OCI-LY1 (cell line): ENCODE measurements at regions not wholly inside any gene's neighbourhood (a gene's known extent, or its start where the extent isn't known, plus 50 kb on each side); places are given as distances from the start of the nearest gene placed in this dataset.

Experiments
- H2AFZ ChIP-seq: fragments of 200-600 bp; sonication (generic), shearing (Covaris generic); 2 replicates; pipeline ENCODE4 v1.6.0; 2014; ENCODE audit warnings: antibody characterized with exemption, mild to moderate bottlenecking, low read length
- H3F3A ChIP-seq: fragments of 200-600 bp; sonication (generic), shearing (Covaris generic); 2 replicates; pipeline ENCODE4 v1.6.0; 2014; ENCODE audit warnings: mild to moderate bottlenecking, antibody characterized with exemption, low read length, moderate library complexity; ENCODE audit not compliant: insufficient read depth
- H3K27ac ChIP-seq: fragments of 200-600 bp; sonication (generic); 2 replicates; pipeline ENCODE4 v1.5.1; 2014; ENCODE audit warnings: low read length, mixed run types, mild to moderate bottlenecking, low read depth; ENCODE audit not compliant: poor library complexity, severe bottlenecking
- H3K27me3 ChIP-seq: fragments of 200-600 bp; sonication (generic); 2 replicates; pipeline ENCODE4 v1.6.0; 2014; ENCODE audit warnings: antibody characterized with exemption, mild to moderate bottlenecking, low read length, moderate library complexity; ENCODE audit not compliant: insufficient read depth
- H3K36me3 ChIP-seq: fragments of 200-600 bp; sonication (generic); 2 replicates; pipeline ENCODE4 v1.6.1; 2014; ENCODE audit warnings: mild to moderate bottlenecking, antibody characterized with exemption, low read length, moderate library complexity, mixed read lengths; ENCODE audit not compliant: insufficient read depth
- H3K4me1 ChIP-seq: fragments of 200-600 bp; sonication (generic); 2 replicates; pipeline ENCODE4 v1.5.1; 2014; ENCODE audit warnings: mild to moderate bottlenecking, low read length, moderate library complexity; ENCODE audit not compliant: insufficient read depth, severe bottlenecking
- H3K4me2 ChIP-seq: fragments of 200-600 bp; sonication (generic), shearing (Covaris generic); 2 replicates; pipeline ENCODE4 v1.6.1; 2014; ENCODE audit warnings: low read length
- H3K4me3 ChIP-seq: fragments of 200-600 bp; sonication (generic); 2 replicates; pipeline ENCODE4 v1.5.1; 2014; ENCODE audit warnings: low read length, low read depth, mild to moderate bottlenecking, mixed read lengths; ENCODE audit not compliant: poor library complexity, severe bottlenecking
- H3K79me2 ChIP-seq: fragments of 200-600 bp; shearing (Covaris generic); 2 replicates; pipeline ENCODE4 v1.6.1; 2016; ENCODE audit warnings: mixed run types, low read length, mixed read lengths; ENCODE audit not compliant: insufficient read depth
- H3K9ac ChIP-seq: fragments of 200-600 bp; sonication (generic), shearing (Covaris generic); 2 replicates; pipeline ENCODE4 v1.6.1; 2014; ENCODE audit warnings: mild to moderate bottlenecking, low read length, mixed read lengths
- H3K9me2 ChIP-seq: fragments of 200-600 bp; sonication (generic), shearing (Covaris generic); 2 replicates; pipeline ENCODE4 v1.6.1; 2014; ENCODE audit warnings: low read depth, mild to moderate bottlenecking, low read length, mixed read lengths
- H3K9me3 ChIP-seq: fragments of 200-600 bp; shearing (Covaris generic); 2 replicates; pipeline ENCODE4 v1.6.1; 2014; ENCODE audit warnings: low read length, mixed read lengths
- H4K20me1 ChIP-seq: fragments of 200-600 bp; sonication (generic), shearing (Covaris generic); 2 replicates; pipeline ENCODE4 v1.6.0; 2016; ENCODE audit warnings: mild to moderate bottlenecking, low read length; ENCODE audit not compliant: insufficient read depth
- EZH2 ChIP-seq: fragments of 200-600 bp; sonication (generic), shearing (Covaris generic); IDR thresholded peaks from 2 replicates; pipeline ENCODE4 v1.8.0; 2017; ENCODE audit warnings: borderline replicate concordance, mixed run types, mild to moderate bottlenecking, antibody characterized with exemption, low read length, moderate library complexity, mixed read lengths
- TF ChIP-seq, protein P1 (sequence below): fragments of 200-600 bp; sonication (generic), shearing (Covaris generic); IDR thresholded peaks from 2 replicates; pipeline ENCODE4 v1.5.1; 2017; ENCODE audit warnings: mild to moderate bottlenecking, antibody characterized with exemption, low read length, moderate library complexity, mixed read lengths

DNA sequence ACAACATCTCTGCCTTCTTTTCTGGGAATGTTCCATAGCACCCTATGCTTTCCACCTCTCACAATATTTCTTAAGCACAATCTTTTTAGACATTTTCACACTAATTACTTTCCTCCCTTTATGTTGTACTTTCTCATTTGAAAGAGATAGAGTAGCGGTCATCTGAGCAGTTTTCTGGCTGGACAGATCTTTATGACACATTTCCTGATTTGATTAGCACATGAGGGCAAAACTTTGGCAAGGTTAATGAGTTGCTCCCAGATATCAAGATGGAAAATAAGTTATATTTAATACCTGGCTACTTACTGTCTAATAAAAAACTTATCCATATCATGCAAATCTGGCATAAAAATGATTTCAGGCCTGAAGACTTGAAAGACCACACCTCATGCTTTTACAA is 723.9 kb downstream of the SOCS6 start:
- Histone ChIP-seq H3K4me1 (no peaks in the 10 kb centered on the region), H3K9me2 (no peaks in the 10 kb centered on the region), H3K79me2 (no peaks in the 10 kb centered on the region), H2AFZ (no peak overlapping the region), H3K4me3 (no peak overlapping the region), H3K9ac (no peak overlapping the region), H3K27ac (no peak overlapping the region), H4K20me1 (no peaks in the 10 kb centered on the region), H3K36me3 (no peaks in the 10 kb centered on the region), H3F3A (no peaks in the 10 kb centered on the region), H3K4me2 (no peak overlapping the region), H3K27me3 (no peaks in the 10 kb centered on the region), H3K9me3 (no peaks in the 10 kb centered on the region)
- TF ChIP-seq, protein P1, sequence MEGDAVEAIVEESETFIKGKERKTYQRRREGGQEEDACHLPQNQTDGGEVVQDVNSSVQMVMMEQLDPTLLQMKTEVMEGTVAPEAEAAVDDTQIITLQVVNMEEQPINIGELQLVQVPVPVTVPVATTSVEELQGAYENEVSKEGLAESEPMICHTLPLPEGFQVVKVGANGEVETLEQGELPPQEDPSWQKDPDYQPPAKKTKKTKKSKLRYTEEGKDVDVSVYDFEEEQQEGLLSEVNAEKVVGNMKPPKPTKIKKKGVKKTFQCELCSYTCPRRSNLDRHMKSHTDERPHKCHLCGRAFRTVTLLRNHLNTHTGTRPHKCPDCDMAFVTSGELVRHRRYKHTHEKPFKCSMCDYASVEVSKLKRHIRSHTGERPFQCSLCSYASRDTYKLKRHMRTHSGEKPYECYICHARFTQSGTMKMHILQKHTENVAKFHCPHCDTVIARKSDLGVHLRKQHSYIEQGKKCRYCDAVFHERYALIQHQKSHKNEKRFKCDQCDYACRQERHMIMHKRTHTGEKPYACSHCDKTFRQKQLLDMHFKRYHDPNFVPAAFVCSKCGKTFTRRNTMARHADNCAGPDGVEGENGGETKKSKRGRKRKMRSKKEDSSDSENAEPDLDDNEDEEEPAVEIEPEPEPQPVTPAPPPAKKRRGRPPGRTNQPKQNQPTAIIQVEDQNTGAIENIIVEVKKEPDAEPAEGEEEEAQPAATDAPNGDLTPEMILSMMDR = no peak
- TF ChIP-seq EZH2 = no peak

GRCh38 chr18:71011389-71011788 is 722.5 kb downstream of the SOCS6 start:
- no peak overlapping the region for H3K4me2 ChIP-seq
- no peak overlapping the region for H3K9ac ChIP-seq
- no peaks in the 10 kb centered on the region for H3K4me1 ChIP-seq
- no peaks in the 10 kb centered on the region for H3K9me2 ChIP-seq
- no peaks in the 10 kb centered on the region for H3K9me3 ChIP-seq
- no peaks in the 10 kb centered on the region for H3F3A ChIP-seq
- no peak overlapping the region for H3K27ac ChIP-seq
- no peaks in the 10 kb centered on the region for H3K36me3 ChIP-seq
- no peak overlapping the region for H3K4me3 ChIP-seq
- H3K79me2 ChIP-seq = no peaks in the 10 kb centered on the region
- no peaks in the 10 kb centered on the region for H4K20me1 ChIP-seq
- H3K27me3 ChIP-seq = no peaks in the 10 kb centered on the region
- no peak overlapping the region for H2AFZ ChIP-seq
- TF ChIP-seq, protein P1 = no peak
- no peak for TF ChIP-seq EZH2

GRCh38 chr18:71008257-71008656 is 719.4 kb downstream of the SOCS6 start:
- TF ChIP-seq EZH2 = no peak
- TF ChIP-seq, protein P1 = no peak
- Histone ChIP-seq H3K4me1 (no peaks in the 10 kb centered on the region), H2AFZ (no peak overlapping the region), H3K9ac (no peak overlapping the region), H3K4me2 (no peak overlapping the region), H3K4me3 (no peak overlapping the region), H3K9me2 (no peaks in the 10 kb centered on the region), H3K27me3 (no peaks in the 10 kb centered on the region), H3K9me3 (no peaks in the 10 kb centered on the region), H3K36me3 (no peaks in the 10 kb centered on the region), H4K20me1 (no peaks in the 10 kb centered on the region), H3K79me2 (no peaks in the 10 kb centered on the region), H3K27ac (no peak overlapping the region), H3F3A (no peaks in the 10 kb centered on the region)
